Mesenchymal stem cell (in vitro differentiated cells and primary cell): ENCODE measurements at regions not wholly inside any gene's neighbourhood (a gene's known extent, or its start where the extent isn't known, plus 50 kb on each side); places are given as distances from the start of the nearest gene placed in this dataset.

Experiments
- DNase-seq: peaks from one replicate; pipeline ENCODE4 v3.0.0-alpha.2; 2013
- H2AFZ ChIP-seq: one replicate; pipeline ENCODE4 v1.6.1; 2013; ENCODE audit warnings: low read depth, mild to moderate bottlenecking, control low read depth, inconsistent platforms, low read length, moderate library complexity
- H2AK5ac ChIP-seq: 2 replicates; pipeline ENCODE4 v1.6.1; 2013; ENCODE audit warnings: low read length, moderate library complexity, mild to moderate bottlenecking, inconsistent platforms; ENCODE audit not compliant: severe bottlenecking
- H2BK120ac ChIP-seq: one replicate; pipeline ENCODE4 v1.6.1; 2013; ENCODE audit warnings: low read depth, mild to moderate bottlenecking, inconsistent platforms, low read length, moderate library complexity
- H2BK12ac ChIP-seq, 2 experiments: one replicate each; pipeline ENCODE4 v1.6.1; 2013; ENCODE audit warnings: inconsistent platforms in 2 of 2, low read length in 2 of 2, mild to moderate bottlenecking in 2 of 2, moderate library complexity in 2 of 2, control low read depth in 1 of 2
- H2BK15ac ChIP-seq: one replicate; pipeline ENCODE4 v1.6.1; 2013; ENCODE audit warnings: mild to moderate bottlenecking, low read depth, inconsistent platforms; ENCODE audit not compliant: poor library complexity, severe bottlenecking
- H2BK5ac ChIP-seq: 2 replicates; pipeline ENCODE4 v1.6.1; 2013; ENCODE audit warnings: low read depth, mild to moderate bottlenecking, low read length, control low read depth, inconsistent platforms; ENCODE audit not compliant: poor library complexity, severe bottlenecking
- H3K14ac ChIP-seq, 2 experiments: one replicate each; pipeline ENCODE4 v1.6.1; 2013; ENCODE audit warnings: inconsistent platforms in 2 of 2, low read length in 2 of 2, control low read depth in 1 of 2, mild to moderate bottlenecking in 1 of 2, moderate library complexity in 1 of 2
- H3K18ac ChIP-seq, 2 experiments: one replicate each; pipeline ENCODE4 v1.6.1; 2013; ENCODE audit warnings: inconsistent platforms in 2 of 2, low read length in 2 of 2, control low read depth in 1 of 2, low read depth in 1 of 2, mild to moderate bottlenecking in 1 of 2
- H3K23ac ChIP-seq, 2 experiments: one replicate each; pipeline ENCODE4 v1.6.1; 2013; ENCODE audit warnings: inconsistent platforms in 2 of 2, low read length in 2 of 2, mild to moderate bottlenecking in 2 of 2, moderate library complexity in 2 of 2, control low read depth in 1 of 2
- H3K27ac ChIP-seq: 2 replicates; pipeline ENCODE4 v1.5.1; 2013; ENCODE audit warnings: mild to moderate bottlenecking, moderate library complexity, low read length, control low read depth, inconsistent platforms; ENCODE audit not compliant: poor library complexity, severe bottlenecking
- H3K27me3 ChIP-seq, 2 experiments: 2 replicates each; pipeline versions ENCODE4 v1.6.1 to v1.7.0; 2013; ENCODE audit warnings: low read length in 2 of 2, mild to moderate bottlenecking in 2 of 2, moderate library complexity in 2 of 2, control low read depth in 1 of 2, inconsistent platforms in 1 of 2; ENCODE audit not compliant: control insufficient read depth in 1 of 2, insufficient read depth in 1 of 2
- H3K36me3 ChIP-seq, 2 experiments: 2 replicates each; pipeline versions ENCODE4 v1.6.1 to v1.7.0; 2013; ENCODE audit warnings: low read length in 2 of 2, control low read depth in 1 of 2, inconsistent platforms in 1 of 2, low read depth in 1 of 2, mild to moderate bottlenecking in 1 of 2; ENCODE audit not compliant: insufficient read depth in 2 of 2, control insufficient read depth in 1 of 2
- H3K4ac ChIP-seq, 2 experiments: one replicate each; pipeline ENCODE4 v1.6.1; 2013; ENCODE audit warnings: inconsistent platforms in 2 of 2, low read length in 2 of 2, mild to moderate bottlenecking in 2 of 2, moderate library complexity in 2 of 2, control low read depth in 1 of 2, low read depth in 1 of 2
- H3K4me1 ChIP-seq: 2 replicates; pipeline ENCODE4 v1.6.1; 2013; ENCODE audit warnings: low read depth, low read length, control low read depth; ENCODE audit not compliant: control insufficient read depth, insufficient read depth
- H3K4me2 ChIP-seq: 2 replicates; pipeline ENCODE4 v1.6.1; 2013; ENCODE audit warnings: low read length, mild to moderate bottlenecking, inconsistent platforms; ENCODE audit not compliant: poor library complexity, severe bottlenecking
- H3K4me3 ChIP-seq, 2 experiments: 2 replicates each; pipeline versions ENCODE4 v1.5.1 to v1.7.0; 2013; ENCODE audit warnings: low read length in 2 of 2, mild to moderate bottlenecking in 2 of 2, control low read depth in 1 of 2, low read depth in 1 of 2; ENCODE audit not compliant: insufficient read depth in 1 of 2
- H3K79me1 ChIP-seq: replicated peaks from 2 replicates; pipeline ENCODE4 v1.6.1; 2013; ENCODE audit warnings: mild to moderate bottlenecking, control low read depth, low read length, inconsistent platforms; ENCODE audit not compliant: poor library complexity, severe bottlenecking
- H3K9ac ChIP-seq: 2 replicates; pipeline ENCODE4 v1.7.0; 2013; ENCODE audit warnings: mild to moderate bottlenecking, low read length, moderate library complexity
- H3K9me3 ChIP-seq: 2 replicates; pipeline ENCODE4 v1.7.0; 2013; ENCODE audit warnings: mild to moderate bottlenecking, low read length; ENCODE audit not compliant: control insufficient read depth
- H4K8ac ChIP-seq: one replicate; pipeline ENCODE4 v1.6.1; 2013; ENCODE audit warnings: inconsistent platforms, mild to moderate bottlenecking, low read length, moderate library complexity
- H4K91ac ChIP-seq: one replicate; pipeline ENCODE4 v1.6.1; 2013; ENCODE audit warnings: mild to moderate bottlenecking, low read length, inconsistent platforms
- WGBS: methylation state at CpG from one replicate; pipeline ENCODE4 v1.1.7; 2013; ENCODE audit warnings: mixed read lengths; 5-methylcytosine and 5-hydroxymethylcytosine counted together

DNA sequence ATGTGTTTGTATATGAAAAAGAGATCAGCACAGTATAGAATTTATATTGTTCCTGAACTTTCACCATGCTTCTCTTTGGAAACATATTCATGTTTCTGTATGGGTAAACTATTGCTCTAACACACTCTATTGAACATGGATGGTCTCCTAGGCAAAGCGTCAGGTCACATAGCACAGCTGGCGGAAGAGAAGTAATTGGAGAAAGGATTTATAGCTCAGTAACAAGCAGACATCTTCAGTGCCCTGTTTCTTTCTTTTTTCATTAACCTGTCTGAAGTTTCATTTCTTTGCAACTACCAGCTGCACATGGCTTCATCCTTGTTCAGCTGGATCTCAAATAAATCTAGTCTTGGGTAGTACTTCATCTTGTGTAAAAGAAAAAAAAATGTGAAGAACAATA is 84.4 kb upstream of the TRPC6 start:
- Histone ChIP-seq H3K4me1 (no peaks in the 10 kb centered on the region), H2BK12ac (no peak overlapping the region), H2AFZ (no peak overlapping the region), H3K36me3 (no peaks in the 10 kb centered on the region), H2BK120ac (no peak overlapping the region), H3K27me3 (peaks cover 0 to 3% of the 10 kb centered on the region in 2 experiments), H4K91ac (no peak overlapping the region), H3K4me3 (no peak overlapping the region), H2AK5ac (no peak overlapping the region), H3K79me1 (no peaks in the 10 kb centered on the region), H2BK5ac (no peak overlapping the region), H3K4ac (no peak overlapping the region), H3K9me3 (no peaks in the 10 kb centered on the region), H3K23ac (no peak overlapping the region), H2BK15ac (no peak overlapping the region), H3K18ac (no peak overlapping the region), H4K8ac (no peak overlapping the region), H3K9ac (no peak overlapping the region), H3K4me2 (no peak overlapping the region), H3K14ac (no peak overlapping the region), H3K27ac (no peak overlapping the region)
- DNase-seq = no peak
- 59% methylated on average over 2 of the region's 2 CpGs for WGBS

DNA sequence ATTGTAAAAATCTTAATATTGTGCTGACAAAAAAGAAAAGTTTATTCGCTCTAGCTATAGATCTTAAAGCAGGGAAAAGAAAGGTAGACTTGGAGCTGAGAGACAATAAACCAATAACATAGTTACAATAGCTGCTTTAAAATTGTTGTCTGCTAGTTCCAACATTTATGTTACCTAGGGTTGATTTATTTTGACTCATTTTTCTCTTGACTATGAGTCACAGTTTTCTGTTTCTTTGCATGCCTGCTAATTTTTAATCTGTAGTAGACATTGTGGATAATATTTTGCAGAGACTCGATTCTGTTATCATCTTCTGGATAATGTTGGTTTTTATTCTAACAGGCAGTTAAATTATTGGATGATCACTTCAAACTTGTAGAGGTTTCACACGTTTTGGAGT is 83.1 kb upstream of the TRPC6 start:
- WGBS = 82% methylated on average over 2 of the region's 3 CpGs
- H2BK5ac ChIP-seq = no peak overlapping the region

GRCh38 chr11:101661559-101661958 is 77.8 kb upstream of the TRPC6 start:
- no peak overlapping the region for H2AK5ac ChIP-seq
- H3K18ac ChIP-seq = no peak overlapping the region
- H2BK5ac ChIP-seq = no peak overlapping the region
- no peak overlapping the region for H2BK120ac ChIP-seq
- no peaks in the 10 kb centered on the region for H3K36me3 ChIP-seq
- no peak overlapping the region for H3K9ac ChIP-seq
- H3K4me3 ChIP-seq = no peak overlapping the region
- H3K27me3 ChIP-seq = no peaks in the 10 kb centered on the region
- H3K4me2 ChIP-seq = no peak overlapping the region
- no peak for DNase-seq
- no peak overlapping the region for H3K14ac ChIP-seq
- H4K8ac ChIP-seq = no peak overlapping the region
- H3K9me3 ChIP-seq = peaks cover 11% of the 10 kb centered on the region
- no peak overlapping the region for H2AFZ ChIP-seq
- H3K27ac ChIP-seq = no peak overlapping the region
- H3K23ac ChIP-seq = no peak overlapping the region
- WGBS = no CpG with 5 or more reads among the region's 1 CpG
- no peak overlapping the region for H4K91ac ChIP-seq
- H2BK12ac ChIP-seq = no peak overlapping the region
- no peak overlapping the region for H2BK15ac ChIP-seq
- no peaks in the 10 kb centered on the region for H3K4me1 ChIP-seq
- H3K79me1 ChIP-seq = no peaks in the 10 kb centered on the region
- no peak overlapping the region for H3K4ac ChIP-seq

More for the DNA sequence above, 83.1 kb upstream of the TRPC6 start:
- H3K4me1 ChIP-seq = no peaks in the 10 kb centered on the region
- H3K9me3 ChIP-seq = peaks cover 4% of the 10 kb centered on the region
- no peak overlapping the region for H4K91ac ChIP-seq
- no peak overlapping the region for H2BK12ac ChIP-seq
- H3K27ac ChIP-seq = no peak overlapping the region
- H2BK120ac ChIP-seq = no peak overlapping the region
- no peak overlapping the region for H3K14ac ChIP-seq
- H3K4ac ChIP-seq = no peak overlapping the region
- no peak overlapping the region for H3K23ac ChIP-seq
- H2AFZ ChIP-seq = no peak overlapping the region
- H4K8ac ChIP-seq = no peak overlapping the region
- no peak overlapping the region for H3K9ac ChIP-seq
- no peak overlapping the region for H2AK5ac ChIP-seq
- H3K4me2 ChIP-seq = no peak overlapping the region
- H3K18ac ChIP-seq = no peak overlapping the region
- H3K27me3 ChIP-seq = peaks cover 0 to 3% of the 10 kb centered on the region in 2 experiments
- H2BK15ac ChIP-seq = no peak overlapping the region
- H3K79me1 ChIP-seq = no peaks in the 10 kb centered on the region
- no peaks in the 10 kb centered on the region for H3K36me3 ChIP-seq
- no peak for DNase-seq
- H3K4me3 ChIP-seq = no peak overlapping the region
